GM23338 (cell line): ENCODE measurements at regions not wholly inside any gene's neighbourhood (a gene's known extent, or its start where the extent isn't known, plus 50 kb on each side); places are given as distances from the start of the nearest gene placed in this dataset.

Experiments used
- ATAC-seq: fragments of 200-7000 bp; cut with Tn5 transposase; 3 replicates; pipeline ENCODE4 v1.9.1; 2020
- DNase-seq: peaks from one replicate; pipeline ENCODE4 v3.0.0-alpha.2; 2015; ENCODE audit warnings: low spot score
- H2AFZ ChIP-seq: fragments of 200-600 bp; sonication (generic); 2 replicates; pipeline ENCODE4 v1.8.0; 2016; ENCODE audit warnings: antibody characterized with exemption, mild to moderate bottlenecking, moderate library complexity
- H3F3A ChIP-seq: fragments of 200-600 bp; sonication (generic); replicated peaks from 2 replicates; pipeline ENCODE4 v1.8.0; 2017; ENCODE audit warnings: antibody characterized with exemption, mixed run types, low read depth
- H3K27ac ChIP-seq: fragments of 200-600 bp; sonication (generic); 2 replicates; pipeline ENCODE4 v1.6.1; 2016; ENCODE audit warnings: low read depth
- H3K27me3 ChIP-seq: fragments of 200-600 bp; sonication (generic); 2 replicates; pipeline ENCODE4 v1.8.0; 2016; ENCODE audit warnings: mild to moderate bottlenecking, mixed run types, moderate library complexity; ENCODE audit not compliant: insufficient read depth
- H3K36me3 ChIP-seq: fragments of 200-600 bp; sonication (generic); 2 replicates; pipeline ENCODE4 v1.8.0; 2016; ENCODE audit warnings: mild to moderate bottlenecking; ENCODE audit not compliant: insufficient read depth
- H3K4me1 ChIP-seq: fragments of 200-600 bp; sonication (generic); 2 replicates; pipeline ENCODE4 v1.8.0; 2016; ENCODE audit warnings: mild to moderate bottlenecking, moderate library complexity; ENCODE audit not compliant: insufficient read depth
- H3K4me2 ChIP-seq: fragments of 200-600 bp; sonication (generic); 2 replicates; pipeline ENCODE4 v1.7.1; 2017; ENCODE audit warnings: mixed run types
- H3K4me3 ChIP-seq: fragments of 200-600 bp; sonication (generic); 2 replicates; pipeline ENCODE4 v1.6.1; 2016; ENCODE audit warnings: mixed run types
- H3K79me2 ChIP-seq: fragments of 200-600 bp; sonication (generic); replicated peaks from 2 replicates; pipeline ENCODE4 v1.8.0; 2017; ENCODE audit warnings: mild to moderate bottlenecking; ENCODE audit not compliant: insufficient read depth
- H3K9me2 ChIP-seq: fragments of 200-600 bp; sonication (generic); 2 replicates; pipeline ENCODE4 v1.8.0; 2017; ENCODE audit not compliant: insufficient read depth
- H4K20me1 ChIP-seq: fragments of 200-600 bp; sonication (generic); replicated peaks from 2 replicates; pipeline ENCODE4 v1.8.0; 2017; ENCODE audit warnings: mild to moderate bottlenecking; ENCODE audit not compliant: insufficient read depth
- H3K27ac Mint-ChIP-seq: 2 replicates; pipeline ENCODE4 v1.8.0; 2020; ENCODE audit warnings: inconsistent platforms, mild to moderate bottlenecking, moderate library complexity, mixed read lengths
- H3K27me3 Mint-ChIP-seq: 3 replicates; pipeline ENCODE4 v1.8.0; 2022; ENCODE audit warnings: low read depth, mild to moderate bottlenecking, moderate library complexity, mixed read lengths, inconsistent platforms; ENCODE audit not compliant: insufficient read depth, poor library complexity
- H3K36me3 Mint-ChIP-seq: 3 replicates; pipeline ENCODE4 v1.8.0; 2021; ENCODE audit warnings: low read depth, mild to moderate bottlenecking, inconsistent platforms, moderate library complexity, mixed read lengths
- H3K4me1 Mint-ChIP-seq: 3 replicates; pipeline ENCODE4 v1.8.0; 2020; ENCODE audit warnings: mild to moderate bottlenecking, inconsistent platforms, mixed read lengths
- H3K4me3 Mint-ChIP-seq: 3 replicates; pipeline ENCODE4 v1.8.0; 2021; ENCODE audit warnings: moderate library complexity, mild to moderate bottlenecking, inconsistent platforms, mixed read lengths
- H3K9me3 Mint-ChIP-seq: 3 replicates; pipeline ENCODE4 v1.8.0; 2020; ENCODE audit warnings: moderate library complexity, mild to moderate bottlenecking, inconsistent platforms, mixed read lengths
- CREB1 ChIP-seq: fragments of 250-450 bp; sonication (Bioruptor Pico); IDR thresholded peaks from 2 replicates; pipeline ENCODE4 v1.5.0; 2020; ENCODE audit warnings: low read depth, mild to moderate bottlenecking, moderate library complexity
- CTCF ChIP-seq, 2 experiments: fragments of 200-600 bp in 1 of 2; sonication (generic) in 1 of 2; conservative IDR thresholded peaks; 2 replicates each; pipeline versions ENCODE4 v1.5.1 to v1.6.1; 2016 to 2017; ENCODE audit warnings: antibody characterized with exemption in 2 of 2, low read depth in 2 of 2, mild to moderate bottlenecking in 2 of 2, moderate library complexity in 1 of 2
- ETS1 ChIP-seq: IDR thresholded peaks from 2 replicates; pipeline ENCODE4 v1.6.1; 2016; ENCODE audit warnings: antibody characterized with exemption
- NANOG ChIP-seq: IDR thresholded peaks from 2 replicates; pipeline ENCODE4 v1.6.1; 2016; ENCODE audit warnings: antibody characterized with exemption, borderline replicate concordance
- REST ChIP-seq: IDR thresholded peaks from one replicate; pipeline ENCODE4 v1.6.1; 2018; ENCODE audit warnings: antibody characterized with exemption; ENCODE audit not compliant: unreplicated experiment
- ZNF331 ChIP-seq: fragments of 250-450 bp; sonication (Bioruptor Pico); IDR thresholded peaks from 2 replicates; pipeline ENCODE4 v1.5.0; 2020; ENCODE audit warnings: low read depth, mild to moderate bottlenecking, moderate library complexity
- ZNF462 ChIP-seq: fragments of 250-450 bp; sonication (Bioruptor Pico); IDR thresholded peaks from 2 replicates; pipeline ENCODE4 v1.5.0; 2020; ENCODE audit warnings: mild to moderate bottlenecking, moderate library complexity

- peaks cover 2% of the 10 kb centered on the region for H3K27me3 Mint-ChIP-seq
- Histone ChIP-seq H3K4me1 (no peaks in the 10 kb centered on the region), H3K27me3 (no peaks in the 10 kb centered on the region), H4K20me1 (no peaks in the 10 kb centered on the region), H3K4me3 (no peak overlapping the region), H3F3A (no peaks in the 10 kb centered on the region), H3K9me2 (no peaks in the 10 kb centered on the region), H3K36me3 (no peaks in the 10 kb centered on the region), H3K27ac (no peak overlapping the region), H3K79me2 (no peaks in the 10 kb centered on the region), H3K4me2 (no peak overlapping the region), H2AFZ (no peak overlapping the region)
- H3K4me1 Mint-ChIP-seq = no peaks in the 10 kb centered on the region
- no peaks in the 10 kb centered on the region for H3K9me3 Mint-ChIP-seq
- H3K27ac Mint-ChIP-seq = no peak overlapping the region
- ATAC-seq (no peak), DNase-seq (no peak)
- no peak overlapping the region for H3K4me3 Mint-ChIP-seq
- TF ChIP-seq REST (no peak), CTCF (conservative IDR thresholded peaks at IDR 0.05; ENCODE audit: low read depth in 2 of 2) (no peak), ZNF462 (no peak), CREB1 (CRISPR knock-in tag) (no peak), ETS1 (no peak), NANOG (no peak), ZNF331 (CRISPR knock-in tag) (no peak)
- H3K36me3 Mint-ChIP-seq = no peaks in the 10 kb centered on the region
These were observed 158.6 kb upstream of the GLRA1 start for GRCh38 chr5:152083231-152083630.
